Activated T-cell treated with anti-CD3 and anti-CD28 coated beads for 4 hours (primary cell): ENCODE measurements at regions not wholly inside any gene's neighbourhood (a gene's known extent, or its start where the extent isn't known, plus 50 kb on each side); places are given as distances from the start of the nearest gene placed in this dataset.
"Not testable (repeated sequence)": the region's sequence is repeated elsewhere in the genome, so short reads cannot be mapped to it uniquely, and the experiment has no call there.

Experiments
- DNase-seq: peaks from one replicate; pipeline ENCODE4 v3.0.0-alpha.2; 2020

DNA sequence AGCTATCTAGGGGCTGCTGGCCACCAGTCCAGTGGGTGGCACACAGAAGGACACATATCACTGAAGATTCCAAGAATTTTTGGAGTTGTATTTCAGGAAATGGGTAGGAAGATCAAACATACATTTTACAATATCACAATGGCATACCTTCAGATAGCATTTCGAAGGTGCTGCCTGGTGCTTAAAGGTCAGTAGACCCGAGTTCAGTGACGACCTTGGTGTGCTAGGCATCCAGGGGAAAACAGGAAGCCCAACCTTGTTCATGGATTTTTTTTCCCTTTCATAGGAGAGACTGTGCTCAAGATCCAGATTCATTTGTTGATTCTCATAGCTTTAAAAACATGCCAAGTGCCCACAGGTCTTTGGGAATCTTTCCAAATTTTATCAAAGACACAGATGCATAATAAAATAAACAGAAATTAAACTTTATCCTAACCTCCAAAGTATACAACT is 51.0 kb upstream of the RCBTB2 start:
- no peak for DNase-seq

DNA sequence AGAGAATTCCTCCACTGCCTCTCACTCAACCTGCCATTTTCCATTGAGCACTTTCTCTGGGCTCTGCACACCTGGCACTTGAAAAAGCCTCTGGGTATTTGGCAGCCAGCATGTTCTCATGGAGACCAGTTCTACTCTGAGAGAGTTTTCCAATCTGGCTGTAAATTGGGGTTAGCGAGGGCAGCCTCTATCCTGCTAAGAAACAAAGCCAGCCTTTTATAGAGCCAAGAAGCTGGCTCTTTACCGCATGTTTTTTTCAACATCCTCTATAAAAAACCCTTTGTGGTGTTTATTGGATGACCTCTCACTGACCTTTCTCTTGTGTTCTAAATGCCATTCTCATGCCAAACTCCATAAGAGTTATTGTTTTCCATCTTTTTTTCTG is 52.6 kb upstream of the RCBTB2 start:
- no peak for DNase-seq

DNA sequence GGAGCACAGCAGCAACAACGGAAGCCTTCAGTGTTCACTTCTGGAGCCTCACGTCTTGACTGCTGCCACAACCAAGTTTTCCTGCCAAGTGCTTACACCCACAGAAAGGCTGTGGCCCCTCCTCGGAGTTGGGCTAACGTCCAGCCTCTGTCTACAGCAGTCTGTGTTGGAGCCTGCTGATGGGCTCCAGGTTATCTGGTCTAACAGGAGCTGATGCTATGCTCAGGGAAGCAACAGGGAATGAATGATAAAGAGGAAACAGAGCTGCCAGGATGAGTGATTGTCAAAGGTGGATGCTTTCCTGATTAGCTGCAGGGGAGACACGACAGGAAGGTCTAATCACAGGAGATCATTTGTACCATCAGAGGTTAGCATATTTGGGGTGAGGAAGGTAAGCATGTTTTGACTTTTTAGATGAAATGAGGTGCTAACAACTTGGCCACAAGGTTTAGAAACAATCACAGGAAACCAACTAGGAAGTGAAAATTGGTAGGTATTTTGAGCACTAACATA is 53.8 kb upstream of the RCBTB2 start:
- no peak for DNase-seq

DNA sequence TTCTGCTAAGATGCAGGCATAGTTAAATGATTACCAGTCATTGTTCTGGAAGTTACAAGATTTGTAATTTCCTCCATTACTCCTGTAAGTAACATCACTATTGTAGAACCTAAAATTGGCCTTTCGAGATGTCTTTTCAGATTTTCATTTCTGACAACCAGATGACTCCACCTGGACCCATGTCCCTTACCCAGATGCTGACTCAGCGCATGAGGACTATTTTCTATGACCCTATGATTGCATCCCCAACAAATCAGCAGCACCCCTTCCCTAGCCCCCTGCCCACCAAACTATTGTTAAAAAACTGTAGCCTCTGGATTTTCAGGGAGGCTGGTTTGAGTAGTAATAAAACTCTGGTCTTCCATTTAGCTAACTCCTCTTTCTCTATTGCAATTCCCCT is 55.2 kb upstream of the RCBTB2 start:
- DNase-seq = no peak

DNA sequence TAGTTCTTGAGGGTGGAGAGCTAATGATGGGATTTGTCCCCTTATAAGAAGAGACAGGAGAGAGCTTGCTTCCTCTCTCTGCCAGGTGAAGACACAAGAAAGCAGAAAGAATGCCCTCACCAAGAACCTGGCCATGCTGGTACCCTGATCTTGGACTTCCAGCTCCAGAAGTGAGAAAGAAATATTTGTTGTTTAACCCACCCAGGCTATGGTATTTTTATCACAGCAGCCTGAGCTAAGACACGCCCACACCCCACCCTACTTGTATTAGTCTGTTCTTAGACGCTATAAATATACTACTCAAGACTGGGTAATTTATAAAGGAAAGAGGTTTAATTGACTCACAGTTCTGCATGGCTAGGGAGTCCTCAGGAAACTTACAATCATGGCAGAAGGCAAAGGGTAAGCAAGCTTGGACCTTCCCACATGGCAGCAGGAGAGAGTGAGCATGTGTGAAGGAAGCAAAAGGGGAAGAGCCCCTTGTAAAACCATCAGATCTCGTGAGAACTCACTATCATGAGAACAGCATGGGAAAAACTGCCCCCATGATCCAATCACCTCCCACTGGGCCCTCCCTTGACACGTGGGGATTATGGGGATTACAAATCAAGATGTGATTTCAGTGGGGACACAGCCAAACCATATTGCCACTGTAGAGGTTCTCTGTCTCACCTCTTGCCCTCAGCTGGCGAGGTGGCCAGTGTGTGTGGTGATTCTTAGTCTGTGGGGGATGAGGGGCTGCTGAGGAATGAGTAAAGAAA is 57.4 kb upstream of the RCBTB2 start:
- no peak for DNase-seq

DNA sequence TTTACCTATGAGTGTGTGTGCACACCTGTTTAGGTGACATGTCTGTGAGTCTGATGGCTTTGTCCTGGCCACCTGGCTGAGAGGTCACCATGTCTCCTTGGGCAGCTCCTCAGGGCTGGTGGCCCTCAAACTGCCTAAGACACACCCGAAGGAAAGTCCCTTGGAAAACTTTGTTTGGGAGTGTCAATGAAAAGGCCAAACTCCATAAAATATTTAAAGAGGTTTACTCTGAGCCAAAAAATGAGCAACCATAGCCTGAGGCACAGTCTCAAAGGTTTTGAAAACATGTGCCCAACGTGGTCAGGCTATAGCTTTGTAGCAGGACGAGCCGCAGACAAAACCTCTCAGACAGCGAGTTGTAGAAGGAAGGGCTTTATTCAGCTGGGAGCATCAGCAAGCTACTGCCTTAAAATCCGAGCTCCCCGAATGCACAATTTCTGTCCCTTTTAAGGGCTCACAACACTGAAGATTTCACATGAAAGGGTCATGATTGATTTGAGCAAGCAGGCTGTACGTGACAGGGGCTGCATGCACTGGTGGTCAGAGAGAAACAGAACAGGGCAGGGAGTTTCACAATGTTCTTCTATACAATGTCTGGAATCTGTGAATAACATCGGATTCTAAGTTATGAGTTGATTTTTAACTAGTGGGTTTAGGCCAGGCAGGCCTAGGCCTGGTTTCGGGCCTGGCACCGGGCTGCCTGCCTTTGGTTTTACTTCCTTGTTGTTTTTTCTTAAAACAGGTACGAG is 58.4 kb upstream of the RCBTB2 start:
- DNase-seq = not testable (repeated sequence)

DNA sequence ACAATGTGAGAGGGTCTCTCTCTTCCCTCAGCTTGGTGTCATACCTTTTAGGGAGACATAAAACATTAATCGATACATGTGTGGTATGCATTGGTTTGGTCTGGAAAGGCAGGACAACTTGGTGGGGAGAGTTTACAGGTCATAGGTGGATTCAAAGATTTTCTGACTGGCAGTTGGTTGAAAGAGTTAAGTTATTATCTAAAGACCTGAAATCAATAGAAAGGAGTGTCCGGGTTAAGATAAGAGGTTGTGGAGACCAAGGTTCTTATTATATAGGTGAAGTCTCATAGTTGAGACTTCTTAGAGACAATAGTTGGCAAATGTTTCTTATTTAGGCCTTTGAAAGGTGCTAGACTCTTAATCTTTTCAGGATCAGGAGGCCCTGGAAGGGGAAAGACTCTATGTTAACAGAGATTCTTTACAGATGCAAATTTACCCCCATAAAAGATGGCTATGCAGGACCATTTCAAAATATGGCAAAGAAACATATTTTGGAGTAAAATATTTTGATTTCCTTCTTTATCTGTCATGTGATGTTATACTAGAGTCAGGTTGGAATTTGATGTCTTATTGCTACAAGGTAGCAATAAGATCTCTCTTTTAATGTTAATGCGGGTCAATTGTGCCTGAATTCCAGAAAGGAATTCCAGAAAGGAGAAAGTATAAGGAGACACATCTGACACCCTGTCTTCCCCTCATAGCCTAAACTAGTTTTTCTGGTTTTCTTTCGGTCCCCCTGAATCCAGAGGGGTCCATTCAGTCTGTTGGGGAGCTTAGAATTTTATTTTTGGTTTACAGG is 59.2 kb upstream of the RCBTB2 start:
- no peak for DNase-seq

DNA sequence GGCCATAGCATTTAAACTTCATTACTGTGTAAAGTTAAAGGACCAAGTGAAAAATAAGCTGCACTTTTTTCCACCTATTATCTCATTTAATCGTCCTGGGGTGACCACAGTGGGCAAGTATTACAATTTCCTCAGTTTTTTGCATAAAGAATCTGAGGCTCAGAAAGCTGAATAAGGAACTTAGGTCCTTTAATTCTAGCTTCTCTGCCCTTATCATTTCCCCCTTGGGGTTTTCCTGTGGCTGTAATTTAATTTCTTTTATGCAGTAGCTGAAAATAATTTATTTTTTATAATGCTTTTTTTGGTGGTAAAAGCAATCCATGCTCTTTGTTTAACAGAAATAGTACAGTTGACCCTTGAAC is 59.8 kb upstream of the RCBTB2 start:
- no peak for DNase-seq

- no peak for DNase-seq
Measured at GRCh38 chr13:48593536-48593935, 60.2 kb upstream of the CYSLTR2 start.

DNA sequence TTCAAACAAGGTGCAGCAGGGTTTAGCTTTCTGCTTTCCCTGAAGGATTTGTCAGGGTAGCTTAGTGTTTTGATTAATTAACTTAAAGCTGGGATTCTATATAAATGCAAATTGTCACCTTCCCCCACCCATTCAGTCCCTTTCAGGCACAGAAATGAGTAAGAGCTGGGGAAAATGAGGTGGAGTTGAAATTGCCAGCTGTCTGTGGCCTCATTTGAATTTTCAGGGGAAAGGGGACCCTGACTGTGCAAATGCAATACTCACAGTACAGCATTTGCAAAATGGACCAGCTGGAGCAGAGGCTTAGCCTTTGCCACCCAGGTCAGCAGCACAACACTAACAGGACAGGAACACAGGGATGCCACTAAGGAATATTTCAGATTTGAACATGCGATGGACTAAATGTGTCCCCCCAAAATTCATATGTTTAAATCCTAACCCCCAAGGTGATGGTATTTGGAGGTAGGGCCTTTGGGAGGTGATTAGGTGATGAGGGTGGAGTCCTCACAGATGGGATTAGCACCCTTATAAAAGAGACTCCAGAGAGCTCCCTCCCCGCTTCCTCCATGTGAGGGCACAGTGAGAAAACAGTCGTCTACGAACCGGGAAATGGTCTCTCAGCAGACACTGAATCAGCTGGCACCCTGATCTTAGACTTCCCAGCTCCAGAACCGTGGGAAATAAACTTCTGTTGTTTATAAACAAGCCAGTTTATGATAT is 59.5 kb upstream of the CYSLTR2 start:
- DNase-seq = no peak

DNA sequence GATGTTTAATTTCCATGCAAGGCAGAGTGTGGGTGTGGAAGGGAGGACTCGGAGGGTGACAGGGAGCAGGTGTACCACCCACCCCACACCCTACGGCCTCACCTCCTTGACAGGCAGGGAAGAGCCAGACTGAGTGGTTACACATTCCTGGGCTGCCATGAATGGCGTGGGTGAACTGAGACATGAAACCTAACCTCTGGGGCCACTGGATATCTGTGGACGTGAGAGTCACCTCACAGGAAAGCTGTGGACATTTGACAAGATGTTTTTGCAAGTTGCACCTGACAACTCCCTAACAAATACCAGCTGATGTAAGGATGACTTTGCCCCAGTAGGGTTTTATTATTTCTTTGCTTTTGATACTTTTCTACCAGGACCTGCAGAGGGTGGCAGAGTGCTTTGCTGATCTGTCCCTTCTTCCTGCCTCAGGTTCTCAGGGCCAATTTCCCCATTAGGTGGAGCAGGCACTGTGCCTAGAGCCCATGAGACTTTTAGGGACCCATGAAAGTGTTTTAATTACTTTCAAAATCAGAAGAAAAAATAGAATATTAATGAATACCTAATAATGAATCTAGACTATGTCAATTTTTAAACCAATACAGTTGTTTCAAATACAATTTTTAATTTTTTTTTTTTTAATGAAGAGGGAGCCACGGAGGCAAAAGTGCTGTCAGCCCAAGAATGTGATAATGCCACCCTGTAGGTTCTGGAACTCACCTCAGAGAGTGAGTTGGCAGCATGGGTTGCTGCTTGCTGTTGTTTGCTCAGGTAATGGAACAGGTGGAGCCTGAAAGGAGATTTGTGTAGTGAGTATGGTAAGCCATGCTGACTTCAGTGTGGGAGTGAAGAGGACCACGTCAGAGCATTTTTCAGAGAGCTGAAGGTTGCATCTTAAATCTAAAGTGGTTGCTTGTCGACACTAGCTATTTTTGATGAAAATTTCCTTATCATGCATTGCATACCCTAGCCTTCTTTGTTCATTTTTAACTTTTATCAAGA is 58.0 kb upstream of the CYSLTR2 start:
- DNase-seq = peak; percentile 23

GRCh38 chr13:48600374-48601364 is 53.1 kb upstream of the CYSLTR2 start:
- no peak for DNase-seq

- no peak for DNase-seq
Measured at GRCh38 chr13:48602296-48603016, 51.3 kb upstream of the CYSLTR2 start.

DNA sequence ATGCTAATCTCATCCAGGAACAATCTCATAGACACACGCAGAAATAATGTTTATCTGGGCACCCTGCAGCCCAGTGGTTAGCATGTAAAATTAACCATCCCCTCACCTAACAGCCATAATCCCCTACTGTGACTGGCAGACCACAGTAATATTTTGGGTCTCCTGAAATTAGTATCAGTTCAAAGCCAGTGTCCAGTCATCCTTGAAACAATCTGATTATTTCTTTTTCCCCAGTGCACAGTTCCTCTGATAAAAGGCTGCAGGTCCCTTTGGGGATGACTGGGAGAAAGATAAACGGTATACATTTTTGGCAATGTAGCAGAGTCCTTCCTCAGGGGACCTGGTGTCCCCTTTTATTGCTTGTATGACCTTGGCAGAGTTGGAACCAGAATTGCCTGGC is 50.4 kb upstream of the CYSLTR2 start:
- DNase-seq = no peak
